NCI-H82 (cell line): ENCODE measurements at regions not wholly inside any gene's neighbourhood (a gene's known extent, or its start where the extent isn't known, plus 50 kb on each side); places are given as distances from the start of the nearest gene placed in this dataset.

Experiments used
- DNase-seq: peaks from one replicate; lab custom pipeline; 2025; lab: John Stamatoyannopoulos, UW

GRCh38 chr22:49155770-49156580, 671.7 kb downstream of the BRD1 start:
- DNase-seq: no peak

GRCh38 chr22:49155039-49155769, 672.5 kb downstream of the BRD1 start:
- no peak for DNase-seq

- DNase-seq: no peak
Observed at GRCh38 chr22:49154433-49154832, 673.2 kb downstream of the BRD1 start.

- DNase-seq: no peak
Observed at GRCh38 chr22:49153921-49154320, 673.8 kb downstream of the BRD1 start.

- DNase-seq: no peak
Observed at GRCh38 chr22:49152939-49153770, 674.5 kb downstream of the BRD1 start.

GRCh38 chr22:49152127-49152938, 675.3 kb downstream of the BRD1 start:
- no peak for DNase-seq

GRCh38 chr22:49151256-49152126, 676.2 kb downstream of the BRD1 start:
- DNase-seq: no peak

- DNase-seq: no peak
Observed at GRCh38 chr22:49150801-49151221, 676.9 kb downstream of the BRD1 start.

- DNase-seq: no peak
Observed at GRCh38 chr22:49149721-49150608, 677.7 kb downstream of the BRD1 start.

- DNase-seq: no peak
Observed at GRCh38 chr22:49148895-49149418, 678.7 kb downstream of the BRD1 start.

- no peak for DNase-seq
Observed at GRCh38 chr22:49147617-49148175, 680.0 kb downstream of the BRD1 start.

- DNase-seq: no peak
Observed at GRCh38 chr22:49147171-49147570, 680.5 kb downstream of the BRD1 start.

GRCh38 chr22:49146511-49146910, 681.2 kb downstream of the BRD1 start:
- no peak for DNase-seq

- DNase-seq: no peak
Observed at GRCh38 chr22:49143812-49144211, 683.9 kb downstream of the BRD1 start.

- DNase-seq: no peak
Observed at GRCh38 chr22:49142891-49143290, 684.8 kb downstream of the BRD1 start.

- no peak for DNase-seq
Observed at GRCh38 chr22:49142296-49142695, 685.4 kb downstream of the BRD1 start.

GRCh38 chr22:49141761-49142160, 685.9 kb downstream of the BRD1 start:
- no peak for DNase-seq

- DNase-seq: no peak
Observed at GRCh38 chr22:49140911-49141665, 686.6 kb downstream of the BRD1 start.
